ENCODE measurements at regions not wholly inside any gene's neighbourhood (a gene's known extent, or its start where the extent isn't known, plus 50 kb on each side); places are given as distances from the start of the nearest gene placed in this dataset.
"Not testable (repeated sequence)": the region's sequence is repeated elsewhere in the genome, so short reads cannot be mapped to it uniquely, and the experiment has no call there.

DNA sequence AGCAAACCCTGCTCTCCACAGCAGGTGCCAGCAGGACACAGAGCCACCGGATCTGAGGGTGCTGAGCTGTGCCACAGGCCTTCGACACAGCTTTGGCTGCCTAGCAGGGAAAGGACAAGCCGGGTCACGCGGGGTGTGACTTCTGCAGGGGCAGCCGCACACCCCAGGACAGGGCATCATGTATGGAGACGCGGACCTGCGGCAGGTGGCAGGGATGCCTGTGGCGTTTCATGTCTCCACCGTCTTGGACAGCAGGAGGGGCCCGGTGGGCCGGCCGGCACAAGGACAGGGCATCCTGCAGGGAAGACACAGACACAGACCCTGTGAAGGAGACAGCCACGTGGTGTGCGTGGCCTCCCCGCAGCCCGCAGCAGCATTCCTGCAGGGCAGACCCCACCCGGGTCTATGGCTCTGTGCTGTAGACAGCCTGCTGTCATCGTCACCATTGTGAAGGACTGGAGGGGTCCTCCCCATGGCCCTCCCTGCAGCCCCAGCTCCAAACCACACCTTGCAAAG, 109.2 kb downstream of the PDGFA start:
- no peak for DNase-seq

DNA sequence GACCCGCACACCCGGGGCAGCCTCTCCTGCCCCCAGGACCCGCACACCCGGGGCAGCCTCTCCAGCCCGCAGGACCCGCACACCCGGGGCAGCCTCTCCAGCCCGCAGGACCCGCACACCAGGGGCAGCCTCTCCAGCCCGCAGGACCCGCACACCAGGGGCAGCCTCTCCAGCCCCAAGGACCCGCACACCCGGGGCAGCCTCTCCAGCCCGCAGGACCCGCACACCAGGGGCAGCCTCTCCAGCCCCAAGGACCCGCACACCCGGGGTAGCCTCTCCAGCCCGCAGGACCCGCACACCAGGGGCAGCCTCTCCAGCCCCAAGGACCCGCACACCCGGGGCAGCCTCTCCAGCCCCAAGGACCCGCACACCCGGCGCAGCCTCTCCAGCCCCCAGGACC, 108.5 kb downstream of the PDGFA start:
- not testable (repeated sequence) for DNase-seq

DNA sequence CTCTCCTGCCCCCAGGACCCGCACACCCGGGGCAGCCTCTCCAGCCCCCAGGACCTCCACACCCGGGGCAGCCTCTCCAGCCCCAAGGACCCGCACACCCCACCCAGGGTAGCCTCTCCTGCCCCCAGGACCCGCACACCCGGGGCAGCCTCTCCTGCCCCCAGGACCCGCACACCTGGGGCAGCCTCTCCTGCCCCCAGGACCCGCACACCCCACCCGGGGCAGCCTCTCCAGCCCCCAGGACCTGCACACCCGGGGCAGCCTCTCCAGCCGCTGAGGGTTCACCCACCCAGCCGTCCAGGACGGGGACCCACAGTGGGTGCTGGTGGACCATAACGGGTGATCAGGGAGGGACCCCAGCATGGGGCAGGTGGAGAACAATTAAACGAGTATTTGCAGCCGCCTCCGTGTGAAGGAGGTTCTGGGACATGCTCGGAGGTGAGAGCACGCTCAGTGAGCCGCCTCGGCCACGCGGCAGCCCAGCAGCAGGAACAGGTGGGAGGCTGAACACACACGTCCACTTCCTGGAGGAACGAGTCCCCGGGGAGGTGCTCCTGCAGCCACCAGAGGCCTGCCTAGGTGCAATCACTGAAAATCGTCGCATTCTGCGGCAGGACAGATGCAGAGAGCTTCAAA, 107.9 kb downstream of the PDGFA start:
- DNase-seq = no peak

DNA sequence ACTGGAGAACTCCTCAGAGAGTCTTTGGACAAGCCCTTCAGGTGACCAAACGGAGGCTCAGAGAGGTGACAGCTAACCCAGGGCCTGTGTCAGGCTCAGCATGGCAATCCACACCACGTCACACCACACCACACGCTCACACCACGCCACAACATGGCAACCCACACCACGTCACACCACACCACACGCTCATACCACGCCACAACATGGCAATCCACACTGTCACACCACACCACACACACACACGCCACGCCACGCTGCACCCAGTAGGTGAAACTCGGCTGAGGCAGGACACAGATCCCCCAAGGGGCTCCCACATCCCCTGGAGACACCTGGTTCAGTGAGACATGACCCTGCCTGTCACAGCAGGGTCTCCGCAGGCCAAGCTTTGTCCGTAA, 107.3 kb downstream of the PDGFA start:
- no peak for DNase-seq

DNA sequence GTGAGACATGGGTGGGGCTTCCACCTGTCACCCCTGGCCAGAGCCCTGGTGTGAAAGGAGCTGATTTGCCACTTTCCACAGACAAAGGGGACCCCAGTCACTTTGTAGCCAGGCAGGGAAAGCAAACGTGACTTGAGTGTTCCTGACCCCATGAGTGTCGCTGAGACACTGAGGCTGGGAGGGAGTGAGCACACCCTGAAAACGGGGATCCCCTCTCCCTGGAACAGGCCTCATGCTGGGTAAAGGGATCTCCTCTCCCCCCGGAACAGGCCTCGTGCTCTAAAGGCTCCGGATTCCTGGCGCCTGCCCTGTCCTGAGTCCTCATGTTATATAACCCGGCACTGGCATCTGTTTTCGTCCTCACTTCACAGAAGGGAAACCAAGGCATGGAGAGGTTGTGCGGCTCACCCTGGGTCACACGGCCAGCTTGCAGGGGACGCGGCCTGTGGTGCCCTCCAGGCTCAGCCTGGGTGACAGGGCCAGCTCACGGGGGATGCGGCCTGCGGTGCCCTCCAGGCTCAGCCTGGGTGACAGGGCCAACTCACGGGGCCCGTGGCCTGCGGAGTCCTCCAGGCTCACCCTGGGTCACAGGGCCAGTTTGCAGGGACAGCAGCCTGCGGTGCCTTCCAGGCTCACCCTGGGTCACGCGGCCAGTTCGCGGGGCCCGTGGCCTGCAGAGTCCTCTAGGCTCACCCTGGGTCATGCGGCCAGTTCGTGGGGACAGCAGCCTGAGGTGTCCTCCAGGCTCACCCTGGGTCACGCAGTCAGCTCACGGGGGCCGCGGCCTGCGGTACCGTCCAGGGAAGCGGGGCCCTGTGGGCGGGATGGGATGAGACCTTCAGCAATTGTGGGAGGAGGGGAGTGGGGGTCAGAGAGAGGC, 104.7 kb downstream of the PDGFA start:
- DNase-seq = no peak

DNA sequence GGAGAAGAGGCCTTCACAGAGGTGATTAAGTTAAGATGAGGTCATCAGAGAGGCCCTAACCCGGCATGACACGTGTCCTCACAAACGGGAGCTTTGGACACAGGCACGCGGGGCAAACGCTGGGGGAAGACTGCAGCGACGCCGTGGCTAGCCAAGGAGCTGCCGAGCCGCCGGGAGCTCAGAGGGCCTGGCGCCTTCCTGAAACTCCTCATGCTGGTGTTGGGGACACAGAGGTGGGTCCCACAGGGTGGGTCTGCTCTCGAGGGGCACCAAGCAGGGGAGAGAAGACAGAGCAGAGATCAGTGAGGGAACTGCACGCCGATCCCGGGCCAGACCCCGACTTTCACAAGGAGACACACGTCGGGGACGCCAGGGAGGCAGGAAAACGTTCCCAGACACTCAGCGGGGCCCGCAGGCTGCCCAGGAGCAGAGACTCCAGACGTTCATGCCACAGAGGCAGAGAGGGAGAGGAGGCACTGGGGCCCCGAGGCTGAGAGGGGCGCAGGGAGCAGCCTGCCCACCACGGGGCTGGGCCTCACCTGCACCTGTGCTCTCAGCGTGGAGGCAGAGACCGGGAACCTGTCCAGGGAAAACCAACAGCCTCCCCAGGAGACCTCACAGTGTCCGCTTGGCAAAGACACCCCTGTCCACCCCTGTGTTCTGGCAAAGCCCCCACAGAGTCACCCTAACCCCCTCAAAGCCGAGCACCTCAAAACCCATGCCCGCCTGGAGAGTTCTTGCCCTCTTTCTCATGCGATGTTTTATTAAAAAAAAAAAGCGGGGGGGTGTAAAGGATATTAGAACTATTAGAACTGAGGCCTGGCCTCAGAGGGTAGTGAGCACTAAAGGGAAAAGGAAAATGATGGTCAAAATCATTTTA, 103.8 kb downstream of the PDGFA start:
- DNase-seq = no peak

DNA sequence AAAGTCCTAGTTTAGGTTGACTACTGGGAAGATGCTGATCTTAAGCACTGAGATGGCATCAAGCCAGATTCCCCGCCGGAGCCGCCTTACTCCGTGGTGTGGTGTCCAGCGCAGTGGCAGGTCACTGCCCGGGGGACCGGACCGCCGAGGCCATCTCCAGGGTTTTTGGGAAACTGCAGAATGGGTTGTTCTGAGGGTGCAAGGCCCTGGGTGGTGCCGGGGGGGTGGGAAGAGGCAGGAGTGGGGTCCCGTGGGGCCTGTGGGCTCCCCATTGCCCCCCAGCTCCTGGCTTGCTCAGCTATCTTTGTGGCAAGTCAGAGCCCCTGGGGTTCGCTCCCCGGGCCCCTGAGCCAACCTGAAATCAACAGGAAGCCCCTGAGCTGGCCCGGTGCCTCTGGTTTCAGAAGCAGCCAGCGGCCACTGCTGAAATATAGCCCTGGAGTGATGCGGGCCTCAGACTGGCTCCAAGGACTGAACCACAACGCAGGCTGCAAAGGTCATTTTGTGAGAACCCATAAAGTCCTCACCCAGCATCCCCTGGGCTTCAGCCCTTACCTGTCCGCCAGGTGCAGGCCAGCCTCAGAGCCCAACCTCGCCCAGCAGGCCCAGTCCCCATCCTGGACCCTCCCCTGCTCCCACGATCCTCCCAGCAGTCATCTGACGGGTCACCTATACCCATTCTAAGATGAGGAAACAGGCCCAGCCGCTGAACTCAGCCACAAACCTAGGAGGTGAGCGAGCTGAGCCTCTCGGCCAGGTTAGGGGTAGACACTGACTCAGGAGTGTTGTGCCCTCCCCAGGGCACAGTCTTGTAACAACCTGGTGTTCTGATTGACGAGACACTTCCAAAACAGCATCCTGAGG, 102.7 kb downstream of the PDGFA start:
- no peak for DNase-seq

DNA sequence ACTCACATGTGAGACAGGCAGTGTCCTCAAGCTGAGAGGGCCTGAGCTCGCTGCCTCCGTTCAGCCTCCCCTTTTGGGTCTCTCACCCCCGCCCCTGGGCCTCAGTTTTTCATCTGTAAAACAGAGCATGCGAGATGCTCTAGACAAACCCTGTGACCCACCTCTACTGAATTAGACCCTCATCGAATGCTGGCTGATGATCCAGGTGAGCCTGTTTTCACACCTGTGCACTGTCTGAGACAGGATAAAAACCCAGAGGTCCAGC, 102.1 kb downstream of the PDGFA start:
- no peak for DNase-seq

DNA sequence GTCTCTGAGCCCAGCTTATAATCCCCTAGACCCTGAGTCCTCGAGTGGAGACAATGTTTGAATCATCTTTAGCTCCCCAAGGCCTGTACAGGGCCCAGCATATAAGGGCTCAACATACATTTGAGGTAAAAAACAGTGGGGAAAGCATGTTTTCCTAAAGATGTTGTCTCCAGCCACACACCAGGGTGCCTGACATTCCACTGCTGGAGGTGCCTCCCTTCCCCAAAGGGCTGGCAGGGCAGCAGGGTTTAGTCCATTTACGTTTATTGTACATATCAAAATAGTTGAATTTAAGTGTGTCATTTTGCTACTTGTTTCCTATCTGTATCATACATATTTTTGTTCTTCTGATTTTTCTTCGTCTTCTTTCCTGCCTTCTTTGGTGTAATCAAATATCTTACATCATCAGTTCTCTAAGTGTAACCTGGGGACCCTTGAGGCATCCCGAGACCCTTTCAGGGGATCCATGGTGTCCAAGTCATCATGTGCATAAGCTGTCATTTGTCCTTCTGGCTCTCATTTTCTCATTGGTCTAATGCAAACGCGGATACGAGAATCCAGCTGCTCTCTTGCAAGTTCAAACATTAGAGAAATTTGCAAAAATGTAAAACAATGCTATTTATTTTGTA, 101.6 kb downstream of the PDGFA start:
- no peak for DNase-seq

DNA sequence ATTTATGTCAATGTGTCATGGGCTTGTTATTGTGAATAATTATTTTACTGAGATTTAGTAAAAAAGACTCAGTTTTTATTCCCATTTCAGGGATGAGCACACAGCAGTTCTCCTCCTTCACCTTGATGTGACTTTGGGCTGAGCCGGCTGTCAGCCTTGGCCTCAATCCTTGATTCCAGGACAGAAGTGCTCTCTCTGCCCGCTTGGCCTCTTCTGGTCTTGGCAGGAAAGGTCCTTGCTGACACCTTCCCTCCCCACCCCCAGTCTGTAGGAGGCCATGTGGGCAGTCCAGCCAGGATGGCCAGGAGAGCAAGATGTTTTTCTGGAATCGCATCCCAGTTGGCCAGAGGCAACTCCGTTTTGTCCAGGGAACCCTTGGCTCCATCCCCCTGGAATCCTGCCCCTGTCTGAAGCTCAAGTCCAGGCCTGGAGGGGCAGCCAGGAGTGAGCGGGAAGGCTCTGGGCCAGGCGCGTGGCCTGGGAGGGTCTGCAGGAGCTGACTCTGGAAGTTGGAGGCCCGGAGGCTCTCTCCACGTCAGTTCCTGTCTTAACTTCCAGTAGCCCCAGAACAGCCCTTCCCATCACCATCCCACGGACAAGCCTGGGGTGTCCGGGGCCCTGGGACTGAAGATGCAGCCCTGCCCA, 100.9 kb downstream of the PDGFA start:
- no peak for DNase-seq

DNA sequence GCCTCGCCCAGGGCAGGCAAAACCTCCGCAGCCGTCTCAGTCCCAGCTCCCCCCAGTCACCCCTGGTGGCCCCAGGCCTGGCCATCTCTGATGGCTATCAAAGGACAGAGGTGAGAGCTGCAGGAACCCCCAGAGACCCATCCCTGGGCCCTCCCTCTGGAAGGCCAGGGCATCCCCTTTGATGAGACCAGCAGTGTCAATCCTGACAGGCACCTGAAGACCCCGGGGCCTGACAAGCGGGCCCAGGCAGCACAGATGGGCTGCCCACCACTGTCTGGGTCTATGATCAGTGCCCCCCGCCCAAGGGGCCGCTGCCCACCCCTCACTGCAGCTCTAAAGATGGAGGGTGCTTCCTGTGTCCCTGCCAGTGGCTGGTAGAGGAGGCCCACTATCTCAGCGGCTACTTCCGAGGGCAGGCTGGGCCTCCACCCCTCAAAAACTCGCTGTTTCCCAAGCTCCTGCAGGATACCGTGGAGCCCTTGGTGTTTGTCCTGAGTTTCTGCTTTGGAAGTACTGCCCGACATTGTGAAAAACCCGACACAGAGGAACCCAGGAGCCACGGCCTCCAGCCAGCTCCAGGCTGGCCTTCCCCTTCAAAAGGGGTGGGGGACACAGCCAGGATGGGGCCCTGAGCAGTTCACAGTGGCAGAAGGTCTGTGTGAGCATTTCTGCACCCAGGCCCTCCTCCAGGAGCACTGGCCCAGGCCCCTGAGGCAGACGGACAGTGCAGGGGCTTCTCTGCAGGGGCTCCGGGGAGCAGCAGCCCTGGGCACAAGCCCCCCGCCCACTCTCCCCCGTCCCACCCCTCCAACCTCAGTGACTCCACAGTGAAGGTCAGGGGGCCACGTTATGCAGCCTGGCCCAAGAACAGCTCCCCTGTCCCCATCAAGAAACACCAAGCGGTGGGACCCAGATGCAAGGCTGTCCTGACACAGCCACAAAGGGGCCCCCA, 99.2 kb downstream of the PDGFA start:
- no peak for DNase-seq

DNA sequence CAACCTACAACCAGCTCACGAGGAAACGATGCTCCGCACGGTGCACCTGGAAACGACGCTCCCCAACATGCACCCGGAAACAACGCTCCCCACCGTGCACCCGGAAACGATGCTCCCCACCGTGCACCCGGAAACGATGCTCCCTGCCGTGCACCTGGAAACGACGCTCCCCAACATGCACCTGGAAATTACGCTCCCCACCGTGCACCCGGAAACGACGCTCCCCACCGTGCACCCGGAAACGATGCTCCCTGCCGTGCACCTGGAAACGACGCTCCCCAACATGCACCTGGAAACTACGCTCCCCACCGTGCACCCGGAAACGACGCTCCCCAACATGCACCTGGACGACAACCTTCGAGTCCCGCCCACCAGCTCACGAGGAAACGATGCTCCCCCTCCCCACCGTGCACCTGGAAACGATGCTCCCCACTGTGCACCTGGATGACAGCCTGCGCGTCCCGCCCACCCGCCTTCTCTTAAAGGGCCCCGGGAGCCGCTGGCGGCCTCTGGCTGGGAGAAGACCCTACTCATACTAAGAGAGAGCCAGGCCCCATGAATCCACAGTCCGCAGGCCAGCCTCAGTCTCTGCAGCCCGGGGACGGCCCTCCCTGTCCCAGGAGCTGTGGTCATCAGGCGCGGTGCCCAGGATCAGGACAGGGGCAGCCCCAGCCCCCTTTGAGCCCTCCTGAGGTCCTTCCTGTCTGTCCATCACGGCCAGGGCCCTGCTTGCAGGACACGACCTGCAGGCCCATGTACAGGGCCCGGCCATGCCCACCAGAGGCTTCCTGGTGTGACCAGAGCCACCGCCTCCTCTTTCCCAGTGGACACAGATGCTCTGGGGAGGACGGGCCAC, 98.3 kb downstream of the PDGFA start:
- no peak for DNase-seq

DNA sequence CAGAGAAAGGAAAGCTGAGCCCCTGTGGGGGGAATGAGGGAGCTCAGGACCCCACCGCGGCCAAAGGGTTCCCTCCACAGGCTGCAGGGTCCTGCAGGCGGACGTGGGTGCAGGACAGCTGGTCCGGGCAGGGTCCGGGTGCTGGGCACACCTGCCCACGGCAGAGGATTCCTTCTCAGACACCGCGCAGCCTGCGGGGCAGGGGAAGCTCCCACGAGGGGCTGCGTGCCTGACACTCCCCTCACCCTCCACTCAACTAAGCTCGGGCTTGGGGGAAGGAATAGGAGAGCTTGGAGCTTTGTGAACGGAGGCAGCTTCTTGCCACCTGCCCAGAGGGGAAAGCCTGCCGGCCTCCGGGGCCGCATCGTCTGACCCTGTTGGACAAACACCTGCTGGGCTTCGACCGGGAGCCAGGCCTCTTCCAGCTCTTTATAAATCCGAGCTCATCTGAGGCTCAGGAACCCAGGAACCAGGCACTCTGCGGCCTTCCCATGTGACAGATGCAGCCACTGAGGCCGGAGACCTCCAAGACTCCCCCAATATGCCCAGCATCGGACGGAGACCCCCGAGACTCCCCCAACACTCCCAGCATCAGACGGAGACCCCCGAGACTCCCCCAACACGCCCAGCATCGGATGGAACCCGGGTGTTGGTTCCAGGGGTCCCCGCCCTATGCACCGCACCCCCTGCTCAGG, 97.3 kb downstream of the PDGFA start:
- DNase-seq = no peak

DNA sequence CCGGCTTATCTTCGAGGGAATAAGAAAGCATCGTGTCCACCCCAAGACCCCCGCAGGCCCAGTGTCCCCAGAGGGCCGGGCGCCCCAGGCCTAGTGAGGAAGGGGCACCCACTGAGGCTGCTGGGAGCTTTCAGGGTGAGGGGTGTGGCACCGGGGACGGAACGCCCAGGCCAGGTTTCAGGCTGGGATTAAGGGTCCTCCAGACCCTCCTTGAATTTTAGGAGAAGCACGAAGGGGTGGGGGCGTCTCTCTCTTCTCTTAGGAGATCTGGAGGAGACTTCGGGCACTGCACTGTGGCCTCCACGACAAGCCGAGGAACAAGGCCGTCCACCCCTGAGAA, 96.8 kb downstream of the PDGFA start:
- no peak for DNase-seq

DNA sequence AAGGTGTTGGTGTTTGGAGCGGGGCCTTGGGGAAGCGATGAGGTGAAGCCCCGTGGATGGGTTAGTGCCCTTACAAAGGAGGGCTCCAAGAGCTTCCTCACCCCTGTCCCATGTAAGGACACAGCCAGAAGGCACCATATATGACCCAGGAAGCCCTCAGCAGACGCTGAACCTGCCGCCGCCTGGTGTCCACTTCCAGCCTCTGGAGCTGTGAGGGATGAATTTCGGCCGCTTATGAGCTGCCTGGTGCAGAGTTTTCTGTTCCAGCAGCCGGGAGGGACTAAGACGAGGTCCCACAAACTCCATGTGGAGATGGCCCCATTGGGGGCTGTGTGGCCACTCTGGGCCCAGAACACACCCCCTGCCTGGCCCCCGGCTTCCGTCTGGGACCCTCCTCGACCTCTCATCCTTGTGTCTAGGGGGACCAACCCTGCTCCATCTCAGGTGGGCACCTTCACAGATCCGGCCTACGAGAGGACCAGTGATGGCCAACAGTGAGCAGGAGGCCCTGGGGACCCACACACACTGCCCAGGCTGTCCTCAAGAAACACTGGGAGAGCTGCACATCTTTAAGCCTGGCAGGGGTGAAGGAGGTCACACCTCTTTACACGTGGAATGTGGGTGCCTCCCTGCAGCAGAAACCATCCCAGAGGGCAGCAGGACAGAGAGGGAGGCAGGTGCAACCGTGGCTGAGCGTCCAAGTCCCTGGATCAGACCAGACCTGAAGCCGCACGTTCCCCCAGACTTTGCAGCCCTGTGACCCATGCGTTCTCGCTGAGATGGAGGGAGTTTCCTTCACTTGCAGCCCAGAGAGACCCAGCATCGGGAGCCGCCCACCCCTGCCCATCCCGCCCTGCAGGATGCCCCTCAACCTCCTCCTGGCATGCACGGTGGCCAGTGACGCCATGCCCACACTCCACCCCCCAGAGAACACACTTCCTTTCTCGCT, 96.1 kb downstream of the PDGFA start:
- DNase-seq = no peak

DNA sequence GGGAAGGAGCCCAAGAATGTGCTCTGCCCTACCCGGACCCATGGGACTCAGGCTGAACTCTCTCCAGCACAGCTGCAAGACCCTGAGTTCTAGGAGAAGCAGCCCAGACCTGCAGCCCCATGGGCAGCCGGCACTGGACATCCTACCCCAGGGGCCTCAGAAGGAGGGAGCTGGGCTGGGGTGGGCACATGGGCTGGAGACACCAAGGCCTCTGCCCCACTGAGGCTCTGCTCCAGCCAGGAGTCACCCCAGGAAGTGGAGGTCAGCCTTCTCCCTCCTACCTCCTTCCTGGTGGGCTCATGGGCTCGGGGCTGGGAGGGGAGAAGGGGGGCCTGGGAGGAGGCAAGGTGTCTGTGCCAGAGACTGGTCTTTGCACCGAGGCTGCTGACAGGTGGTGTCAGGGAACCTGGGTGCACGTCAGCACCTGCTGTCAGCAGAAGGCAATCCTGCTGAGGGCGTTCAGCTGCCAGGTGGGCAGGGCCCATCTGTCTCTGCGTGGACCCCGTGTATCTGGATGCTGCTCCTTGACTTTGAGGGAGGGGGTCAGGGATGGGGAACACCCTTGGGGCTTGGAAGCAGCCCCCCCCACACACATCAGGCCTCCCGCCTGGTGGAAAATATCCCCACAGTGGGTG, 95.2 kb downstream of the PDGFA start:
- DNase-seq = no peak
